WTC11 (cell line): ENCODE measurements at regions not wholly inside any gene's neighbourhood (a gene's known extent, or its start where the extent isn't known, plus 50 kb on each side); places are given as distances from the start of the nearest gene placed in this dataset.

Experiments used
- ATAC-seq: fragments of 200-7000 bp; cut with Tn5 transposase; 2 replicates; pipeline ENCODE4 v1.10.0; 2021; ENCODE audit warnings: mild to moderate bottlenecking, moderate library complexity
- CTCF ChIA-PET: fragments of 300-600 bp; sonication (Branson Sonifier 250); formaldehyde crosslinking; loops from one replicate; lab custom pipeline; 2021; ENCODE audit warnings: antibody characterized with exemption; lab: Charles Lee
- POLR2A ChIA-PET: fragments of 350-600 bp; sonication (Branson Sonifier 250); formaldehyde crosslinking; loops from one replicate; lab custom pipeline; 2021; ENCODE audit warnings: antibody characterized with exemption; lab: Charles Lee
- DNase-seq: peaks from one replicate; pipeline ENCODE4 v3.0.0; 2021; ENCODE audit warnings: low spot score
- H3K27ac Mint-ChIP-seq: 2 replicates; pipeline ENCODE4 v1.8.0; 2021; ENCODE audit warnings: mixed read lengths
- H3K27me3 Mint-ChIP-seq: 2 replicates; pipeline ENCODE4 v1.8.0; 2021; ENCODE audit warnings: low read depth, mild to moderate bottlenecking, moderate library complexity, mixed read lengths
- H3K36me3 Mint-ChIP-seq: 2 replicates; pipeline ENCODE4 v1.8.0; 2021; ENCODE audit warnings: mixed read lengths
- H3K4me1 Mint-ChIP-seq: 2 replicates; pipeline ENCODE4 v1.8.0; 2022; ENCODE audit warnings: mixed read lengths
- H3K4me3 Mint-ChIP-seq: 2 replicates; pipeline ENCODE4 v1.8.0; 2021; ENCODE audit warnings: mild to moderate bottlenecking, moderate library complexity, mixed read lengths
- H3K9me3 Mint-ChIP-seq: 2 replicates; pipeline ENCODE4 v1.8.0; 2021; ENCODE audit warnings: mixed read lengths
- CBFB ChIP-seq: sonication (generic); formaldehyde crosslinking; IDR thresholded peaks from 2 replicates; pipeline ENCODE4 v1.8.1; 2022; ENCODE audit warnings: mild to moderate bottlenecking, low read depth, missing genetic modification reagents
- CTCF ChIP-seq: fragments of 200-600 bp; IDR thresholded peaks from 2 replicates; pipeline ENCODE4 v1.8.0; 2022; ENCODE audit warnings: antibody characterized with exemption
- ELF4 ChIP-seq: sonication (generic); formaldehyde crosslinking; IDR thresholded peaks from 2 replicates; pipeline ENCODE4 v1.8.1; 2022; ENCODE audit warnings: low read depth, mild to moderate bottlenecking, moderate library complexity, missing genetic modification reagents
- EMX1 ChIP-seq: fragments of 250-450 bp; sonication (Bioruptor Pico); IDR thresholded peaks from 2 replicates; pipeline ENCODE4 v1.8.0; 2021; ENCODE audit warnings: mild to moderate bottlenecking
- FOXP1 ChIP-seq: sonication (generic); formaldehyde crosslinking; IDR thresholded peaks from 2 replicates; pipeline ENCODE4 v1.8.0; 2022; ENCODE audit warnings: missing genetic modification reagents, mild to moderate bottlenecking, moderate library complexity, borderline replicate concordance
- HMGA2 ChIP-seq: fragments of 250-450 bp; sonication (Bioruptor Pico); IDR thresholded peaks from 2 replicates; pipeline ENCODE4 v1.4.0; 2021; ENCODE audit warnings: mild to moderate bottlenecking, moderate library complexity
- HMGXB4 ChIP-seq: sonication (generic); formaldehyde crosslinking; IDR thresholded peaks from 2 replicates; pipeline ENCODE4 v1.8.1; 2023; ENCODE audit warnings: mild to moderate bottlenecking, moderate library complexity, missing genetic modification reagents
- IRF2 ChIP-seq: sonication (generic); formaldehyde crosslinking; IDR thresholded peaks from 2 replicates; pipeline ENCODE4 v1.8.0; 2022; ENCODE audit warnings: low read depth, missing genetic modification reagents, borderline replicate concordance
- KAT7 ChIP-seq: sonication (generic); formaldehyde crosslinking; IDR thresholded peaks from 2 replicates; pipeline ENCODE4 v1.8.1; 2023; ENCODE audit warnings: missing genetic modification reagents, mild to moderate bottlenecking, borderline replicate concordance
- MXD4 ChIP-seq: fragments of 250-450 bp; sonication (Bioruptor Pico); IDR thresholded peaks from 2 replicates; pipeline ENCODE4 v1.8.0; 2021; ENCODE audit warnings: mild to moderate bottlenecking, moderate library complexity, borderline replicate concordance
- NR1H2 ChIP-seq: sonication (generic); formaldehyde crosslinking; IDR thresholded peaks from 2 replicates; pipeline ENCODE4 v1.9.0; 2021; ENCODE audit warnings: mild to moderate bottlenecking, moderate library complexity, missing genetic modification reagents
- NR3C1 ChIP-seq: sonication (generic); formaldehyde crosslinking; conservative IDR thresholded peaks from 2 replicates; pipeline ENCODE4 v1.8.1; 2023; ENCODE audit warnings: low read depth, mild to moderate bottlenecking, missing genetic modification reagents
- PRDM15 ChIP-seq: sonication (generic); formaldehyde crosslinking; IDR thresholded peaks from 2 replicates; pipeline ENCODE4 v1.8.0; 2022; ENCODE audit warnings: missing genetic modification reagents
- PREB ChIP-seq: sonication (generic); formaldehyde crosslinking; IDR thresholded peaks from 2 replicates; pipeline ENCODE4 v1.8.1; 2022; ENCODE audit warnings: mild to moderate bottlenecking, missing genetic modification reagents, moderate library complexity, borderline replicate concordance
- RELA ChIP-seq: sonication (generic); formaldehyde crosslinking; IDR thresholded peaks from 2 replicates; pipeline ENCODE4 v1.8.1; 2022; ENCODE audit warnings: missing genetic modification reagents, mild to moderate bottlenecking, borderline replicate concordance
- RORB ChIP-seq: fragments of 250-450 bp; sonication (Bioruptor Pico); IDR thresholded peaks from 2 replicates; pipeline ENCODE4 v1.9.0; 2021; ENCODE audit warnings: mild to moderate bottlenecking
- SOX15 ChIP-seq: fragments of 250-450 bp; sonication (Bioruptor Pico); IDR thresholded peaks from 2 replicates; pipeline ENCODE4 v1.9.0; 2021; ENCODE audit warnings: mild to moderate bottlenecking
- SP1 ChIP-seq: sonication (generic); formaldehyde crosslinking; conservative IDR thresholded peaks from 2 replicates; pipeline ENCODE4 v1.8.1; 2022; ENCODE audit warnings: missing genetic modification reagents
- TP53 ChIP-seq: sonication (generic); formaldehyde crosslinking; IDR thresholded peaks from 2 replicates; pipeline ENCODE4 v1.8.1; 2023; ENCODE audit warnings: mild to moderate bottlenecking, missing genetic modification reagents
- USF2 ChIP-seq: sonication (generic); formaldehyde crosslinking; IDR thresholded peaks from 2 replicates; pipeline ENCODE4 v1.8.1; 2023; ENCODE audit warnings: mild to moderate bottlenecking, missing genetic modification reagents, moderate library complexity
- ZNF281 ChIP-seq: sonication (generic); formaldehyde crosslinking; IDR thresholded peaks from 2 replicates; pipeline ENCODE4 v1.8.0; 2023; ENCODE audit warnings: mild to moderate bottlenecking, missing genetic modification reagents
- ZNF396 ChIP-seq: fragments of 250-450 bp; sonication (Bioruptor Pico); IDR thresholded peaks from 2 replicates; pipeline ENCODE4 v1.8.0; 2021; ENCODE audit warnings: mild to moderate bottlenecking, moderate library complexity, borderline replicate concordance
- ZNF671 ChIP-seq: fragments of 250-450 bp; sonication (Bioruptor Pico); IDR thresholded peaks from 2 replicates; pipeline ENCODE4 v1.8.0; 2021; ENCODE audit warnings: mild to moderate bottlenecking

GRCh38 chr10:33759191-33759590, 424.7 kb upstream of the NRP1 start:
- H3K27ac Mint-ChIP-seq: no peak overlapping the region
- H3K4me1 Mint-ChIP-seq: no peaks in the 10 kb centered on the region
- peaks cover 8% of the 10 kb centered on the region for H3K9me3 Mint-ChIP-seq
- no peak for TF ChIP-seq RORB (CRISPR knock-in tag)
- TF ChIP-seq ELF4 (CRISPR knock-in tag): no peak
- TF ChIP-seq TP53 (CRISPR knock-in tag): no peak
- no peak for TF ChIP-seq KAT7 (CRISPR knock-in tag)
- TF ChIP-seq HMGA2: no peak
- no peak for TF ChIP-seq PREB (CRISPR knock-in tag)
- TF ChIP-seq FOXP1: no peak
- TF ChIP-seq NR3C1 (CRISPR knock-in tag): no peak
- H3K36me3 Mint-ChIP-seq: peaks cover 2% of the 10 kb centered on the region; the same call in 1 of the 2 replicates
- H3K4me3 Mint-ChIP-seq: no peak overlapping the region
- ATAC-seq (no peak), DNase-seq (no peak)
- no peaks in the 10 kb centered on the region for H3K27me3 Mint-ChIP-seq
- CTCF ChIA-PET: no interaction called here
- POLR2A ChIA-PET: no interaction called here

GRCh38 chr10:33758299-33758698, 423.8 kb upstream of the NRP1 start:
- POLR2A ChIA-PET: no interaction called here
- ATAC-seq: no peak
- CTCF ChIA-PET: no interaction called here
- DNase-seq: no peak
- Mint-ChIP-seq H3K36me3 (peaks cover 2% of the 10 kb centered on the region; the same call in 1 of the 2 replicates), H3K9me3 (peaks cover 8% of the 10 kb centered on the region), H3K4me1 (no peaks in the 10 kb centered on the region), H3K27me3 (no peaks in the 10 kb centered on the region), H3K27ac (no peak overlapping the region), H3K4me3 (no peak overlapping the region)
- TF ChIP-seq SP1 (CRISPR knock-in tag) (no peak), ZNF281 (CRISPR knock-in tag) (no peak), MXD4 (CRISPR knock-in tag) (no peak), CTCF (no peak), IRF2 (no peak), ZNF396 (no peak), CBFB (CRISPR knock-in tag) (no peak), NR1H2 (CRISPR knock-in tag) (no peak), RELA (CRISPR knock-in tag) (no peak), ZNF671 (CRISPR knock-in tag) (no peak), HMGXB4 (CRISPR knock-in tag) (no peak), USF2 (CRISPR knock-in tag) (no peak), EMX1 (no peak), SOX15 (CRISPR knock-in tag) (no peak), PRDM15 (no peak)
